ENCODE measurements at regions not wholly inside any gene's neighbourhood (a gene's known extent, or its start where the extent isn't known, plus 50 kb on each side); places are given as distances from the start of the nearest gene placed in this dataset.

GRCh38 chr5:135085936-135086725, 52.1 kb upstream of the PITX1 start:
- no peak for DNase-seq

GRCh38 chr5:135085133-135085935, 51.3 kb upstream of the PITX1 start:
- no peak for DNase-seq
